NCI-H748 treated with DMSO at 0.1 percent for 48 hours (cell line): ENCODE measurements at regions not wholly inside any gene's neighbourhood (a gene's known extent, or its start where the extent isn't known, plus 50 kb on each side); places are given as distances from the start of the nearest gene placed in this dataset.

ENCODE experiments used
- DNase-seq: peaks from one replicate; lab custom pipeline; 2025; lab: John Stamatoyannopoulos, UW

- DNase-seq: no peak
These were observed 264.8 kb downstream of the INSC start for GRCh38 chr11:15379483-15379882.

GRCh38 chr11:15390857-15391256, 276.1 kb downstream of the INSC start:
- no peak for DNase-seq

GRCh38 chr11:15396778-15397177, 282.1 kb downstream of the INSC start:
- no peak for DNase-seq

GRCh38 chr11:15406851-15407351, 292.2 kb downstream of the INSC start:
- DNase-seq: no peak

- DNase-seq: peak; percentile 83
These were observed 297.3 kb downstream of the INSC start for GRCh38 chr11:15412054-15412453.

- DNase-seq: no peak
These were observed 304.2 kb downstream of the INSC start for GRCh38 chr11:15418921-15419320.

GRCh38 chr11:15419696-15420095, 305.0 kb downstream of the INSC start:
- DNase-seq: no peak

- no peak for DNase-seq
These were observed 315.7 kb downstream of the INSC start for GRCh38 chr11:15430381-15430780.

GRCh38 chr11:15434529-15434928, 319.8 kb downstream of the INSC start:
- DNase-seq: no peak

- no peak for DNase-seq
These were observed 331.6 kb downstream of the INSC start for GRCh38 chr11:15446315-15446714.

- no peak for DNase-seq
These were observed 332.2 kb downstream of the INSC start for GRCh38 chr11:15446929-15447328.

- no peak for DNase-seq
These were observed 337.0 kb downstream of the INSC start for GRCh38 chr11:15451713-15452112.

GRCh38 chr11:15453211-15453765, 338.6 kb downstream of the INSC start:
- DNase-seq: no peak

GRCh38 chr11:15468466-15468865, 353.7 kb downstream of the INSC start:
- no peak for DNase-seq

- DNase-seq: peak; percentile 50
These were observed 356.5 kb downstream of the INSC start for GRCh38 chr11:15471048-15471894.

- peak; percentile 90 for DNase-seq
These were observed 357.4 kb downstream of the INSC start for GRCh38 chr11:15471895-15472799.

- DNase-seq: no peak
These were observed 359.5 kb downstream of the INSC start for GRCh38 chr11:15473954-15474837.

GRCh38 chr11:15476371-15476917, 361.7 kb downstream of the INSC start:
- DNase-seq: no peak

GRCh38 chr11:15481871-15482270, 367.1 kb downstream of the INSC start:
- DNase-seq: no peak

GRCh38 chr11:15483205-15483604, 368.5 kb downstream of the INSC start:
- DNase-seq: no peak

- no peak for DNase-seq
These were observed 369.7 kb downstream of the INSC start for GRCh38 chr11:15484398-15484797.
